K562 (cell line): ENCODE measurements at regions not wholly inside any gene's neighbourhood (a gene's known extent, or its start where the extent isn't known, plus 50 kb on each side); places are given as distances from the start of the nearest gene placed in this dataset.

Experiments used
- EHMT2 ChIP-seq: fragments of 450-650 bp; IDR thresholded peaks from 2 replicates; pipeline ENCODE4 v1.6.1; 2018; ENCODE audit warnings: antibody characterized with exemption
- FOXM1 ChIP-seq, 2 experiments: fragments of 450-650 bp in 1 of 2; sonication (generic) in 1 of 2; formaldehyde crosslinking in 1 of 2; IDR thresholded peaks; 2 replicates each; pipeline versions ENCODE4 v1.6.1 to v1.9.0; 2017 to 2022; ENCODE audit warnings: low read depth in 2 of 2, mild to moderate bottlenecking in 2 of 2, missing genetic modification reagents in 1 of 2, moderate library complexity in 1 of 2
- HOXB6 ChIP-seq: fragments of 250-450 bp; sonication (Bioruptor Pico); IDR thresholded peaks from 2 replicates; pipeline ENCODE4 v1.5.1; 2022; ENCODE audit warnings: mild to moderate bottlenecking, borderline replicate concordance
- JUND ChIP-seq, 2 experiments: IDR thresholded peaks; 2 replicates in 1 of 2; 3 replicates in 1 of 2; pipeline ENCODE4 v1.6.1; 2011; ENCODE audit warnings: borderline replicate concordance in 2 of 2, low read depth in 2 of 2, low read length in 2 of 2, improper control_type of control experiment in 1 of 2, missing biosample characterization in 1 of 2, missing genetic modification characterization in 1 of 2, missing genetic modification reagents in 1 of 2
- PHB ChIP-seq: fragments of 250-450 bp; sonication (Bioruptor Pico); IDR thresholded peaks from 2 replicates; pipeline ENCODE4 v1.5.0; 2021
- PHF21A ChIP-seq: fragments of 450-650 bp; IDR thresholded peaks from 2 replicates; pipeline ENCODE4 v1.6.1; 2017; ENCODE audit warnings: low read depth, borderline replicate concordance
- SMAD2 ChIP-seq: fragments of 150-350 bp; IDR thresholded peaks from 2 replicates; pipeline ENCODE4 v1.6.1; 2014; ENCODE audit warnings: low read depth, mild to moderate bottlenecking, low read length
- SMAD3 ChIP-seq: fragments of 450-650 bp; formaldehyde crosslinking; conservative IDR thresholded peaks from 2 replicates; pipeline ENCODE4 v1.4.0; 2020; ENCODE audit warnings: mild to moderate bottlenecking
- SMC3 ChIP-seq: conservative IDR thresholded peaks from 2 replicates; pipeline ENCODE4 v1.6.1; 2011; ENCODE audit warnings: low read depth, low read length, improper control_type of control experiment; ENCODE audit not compliant: insufficient read depth
- YY1 ChIP-seq, 3 experiments: IDR thresholded peaks; 2 replicates each; pipeline ENCODE4 v1.6.1; 2011; ENCODE audit warnings: low read length in 2 of 3, mild to moderate bottlenecking in 2 of 3, moderate library complexity in 2 of 3, borderline replicate concordance in 1 of 3, control low read depth in 1 of 3, low read depth in 1 of 3; ENCODE audit not compliant: insufficient read depth in 3 of 3, insufficient replicate concordance in 2 of 3, control insufficient read depth in 1 of 3, insufficient read length in 1 of 3; ENCODE audit errors: extremely low read depth in 1 of 3
- ZC3H8 ChIP-seq: fragments of 450-650 bp; IDR thresholded peaks from 2 replicates; pipeline ENCODE4 v1.6.1; 2017
- ZFP30 ChIP-seq: fragments of 250-450 bp; sonication (Bioruptor Pico); IDR thresholded peaks from 2 replicates; pipeline ENCODE4 v1.8.0; 2022; ENCODE audit warnings: moderate library complexity, mild to moderate bottlenecking, inconsistent platforms, borderline replicate concordance
- TF ChIP-seq, protein P1 (sequence below), 3 experiments: IDR thresholded peaks in 2 of 3; conservative IDR thresholded peaks in 1 of 3; 2 replicates each; pipeline ENCODE4 v1.5.1; 2011 to 2012; ENCODE audit warnings: low read length in 3 of 3, mild to moderate bottlenecking in 3 of 3, control low read depth in 2 of 3, improper control_type of control experiment in 1 of 3, inconsistent platforms in 1 of 3, low read depth in 1 of 3, mixed read lengths in 1 of 3, moderate library complexity in 1 of 3; ENCODE audit not compliant: insufficient read depth in 2 of 3
- TF ChIP-seq, protein P2 (sequence below): fragments of 200-800 bp; sonication (Bioruptor generic); IDR thresholded peaks from 2 replicates; pipeline ENCODE4 v1.6.1; 2016; ENCODE audit warnings: missing genetic modification characterization, missing compliant biosample characterization

DNA sequence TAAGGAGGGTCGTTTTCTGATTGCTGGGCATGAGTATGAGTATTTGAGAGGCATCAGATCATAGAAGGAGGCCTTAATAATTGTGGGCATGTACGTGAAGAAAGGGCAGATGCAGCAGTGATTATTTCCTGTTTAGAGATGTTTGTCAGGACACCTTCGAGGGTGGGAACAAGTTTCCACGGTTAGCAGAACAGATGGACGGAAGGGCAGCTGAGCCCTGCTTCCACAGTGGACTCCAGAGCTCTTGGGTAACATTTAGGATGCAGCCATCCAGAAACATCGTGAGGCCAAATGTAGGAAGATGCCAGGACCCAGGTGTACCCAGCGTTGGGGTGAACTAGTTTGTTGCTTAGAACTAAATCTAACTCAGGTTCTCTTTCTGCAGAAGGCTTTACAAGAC, 231.3 kb upstream of the FAT1 start:
- TF ChIP-seq FOXM1 (IDR thresholded peaks at IDR 0.05; ENCODE audit: low read depth): no peak
- TF ChIP-seq FOXM1 (CRISPR knock-in tag; IDR thresholded peaks at IDR 0.05; ENCODE audit: low read depth): no peak
- no peak for TF ChIP-seq SMC3
- TF ChIP-seq PHB (CRISPR knock-in tag): no peak
- TF ChIP-seq SMAD2: no peak
- TF ChIP-seq YY1 (IDR thresholded peaks at IDR 0.05; ENCODE audit: borderline replicate concordance in 1 of 3, control insufficient read depth in 1 of 3, extremely low read depth in 1 of 3, insufficient read depth in 3 of 3, insufficient read length in 1 of 3, insufficient replicate concordance in 2 of 3, low read depth in 1 of 3, low read length in 2 of 3): no peak
- TF ChIP-seq ZC3H8: no peak
- no peak for TF ChIP-seq JUND (IDR thresholded peaks at IDR 0.05; ENCODE audit: borderline replicate concordance, low read depth, low read length)
- TF ChIP-seq JUND (tag; IDR thresholded peaks at IDR 0.05; ENCODE audit: borderline replicate concordance, low read depth, low read length): no peak
- no peak for TF ChIP-seq ZFP30 (CRISPR knock-in tag)
- TF ChIP-seq, protein P1, sequence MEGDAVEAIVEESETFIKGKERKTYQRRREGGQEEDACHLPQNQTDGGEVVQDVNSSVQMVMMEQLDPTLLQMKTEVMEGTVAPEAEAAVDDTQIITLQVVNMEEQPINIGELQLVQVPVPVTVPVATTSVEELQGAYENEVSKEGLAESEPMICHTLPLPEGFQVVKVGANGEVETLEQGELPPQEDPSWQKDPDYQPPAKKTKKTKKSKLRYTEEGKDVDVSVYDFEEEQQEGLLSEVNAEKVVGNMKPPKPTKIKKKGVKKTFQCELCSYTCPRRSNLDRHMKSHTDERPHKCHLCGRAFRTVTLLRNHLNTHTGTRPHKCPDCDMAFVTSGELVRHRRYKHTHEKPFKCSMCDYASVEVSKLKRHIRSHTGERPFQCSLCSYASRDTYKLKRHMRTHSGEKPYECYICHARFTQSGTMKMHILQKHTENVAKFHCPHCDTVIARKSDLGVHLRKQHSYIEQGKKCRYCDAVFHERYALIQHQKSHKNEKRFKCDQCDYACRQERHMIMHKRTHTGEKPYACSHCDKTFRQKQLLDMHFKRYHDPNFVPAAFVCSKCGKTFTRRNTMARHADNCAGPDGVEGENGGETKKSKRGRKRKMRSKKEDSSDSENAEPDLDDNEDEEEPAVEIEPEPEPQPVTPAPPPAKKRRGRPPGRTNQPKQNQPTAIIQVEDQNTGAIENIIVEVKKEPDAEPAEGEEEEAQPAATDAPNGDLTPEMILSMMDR (IDR thresholded peaks at IDR 0.05 in 2 of 3, conservative IDR thresholded peaks at IDR 0.05 in 1 of 3; ENCODE audit: insufficient read depth in 2 of 3, low read depth in 1 of 3, low read length in 3 of 3): no peak
- no peak for TF ChIP-seq EHMT2
- no peak for TF ChIP-seq SMAD3
- TF ChIP-seq HOXB6 (CRISPR knock-in tag): no peak
- TF ChIP-seq, protein P2, sequence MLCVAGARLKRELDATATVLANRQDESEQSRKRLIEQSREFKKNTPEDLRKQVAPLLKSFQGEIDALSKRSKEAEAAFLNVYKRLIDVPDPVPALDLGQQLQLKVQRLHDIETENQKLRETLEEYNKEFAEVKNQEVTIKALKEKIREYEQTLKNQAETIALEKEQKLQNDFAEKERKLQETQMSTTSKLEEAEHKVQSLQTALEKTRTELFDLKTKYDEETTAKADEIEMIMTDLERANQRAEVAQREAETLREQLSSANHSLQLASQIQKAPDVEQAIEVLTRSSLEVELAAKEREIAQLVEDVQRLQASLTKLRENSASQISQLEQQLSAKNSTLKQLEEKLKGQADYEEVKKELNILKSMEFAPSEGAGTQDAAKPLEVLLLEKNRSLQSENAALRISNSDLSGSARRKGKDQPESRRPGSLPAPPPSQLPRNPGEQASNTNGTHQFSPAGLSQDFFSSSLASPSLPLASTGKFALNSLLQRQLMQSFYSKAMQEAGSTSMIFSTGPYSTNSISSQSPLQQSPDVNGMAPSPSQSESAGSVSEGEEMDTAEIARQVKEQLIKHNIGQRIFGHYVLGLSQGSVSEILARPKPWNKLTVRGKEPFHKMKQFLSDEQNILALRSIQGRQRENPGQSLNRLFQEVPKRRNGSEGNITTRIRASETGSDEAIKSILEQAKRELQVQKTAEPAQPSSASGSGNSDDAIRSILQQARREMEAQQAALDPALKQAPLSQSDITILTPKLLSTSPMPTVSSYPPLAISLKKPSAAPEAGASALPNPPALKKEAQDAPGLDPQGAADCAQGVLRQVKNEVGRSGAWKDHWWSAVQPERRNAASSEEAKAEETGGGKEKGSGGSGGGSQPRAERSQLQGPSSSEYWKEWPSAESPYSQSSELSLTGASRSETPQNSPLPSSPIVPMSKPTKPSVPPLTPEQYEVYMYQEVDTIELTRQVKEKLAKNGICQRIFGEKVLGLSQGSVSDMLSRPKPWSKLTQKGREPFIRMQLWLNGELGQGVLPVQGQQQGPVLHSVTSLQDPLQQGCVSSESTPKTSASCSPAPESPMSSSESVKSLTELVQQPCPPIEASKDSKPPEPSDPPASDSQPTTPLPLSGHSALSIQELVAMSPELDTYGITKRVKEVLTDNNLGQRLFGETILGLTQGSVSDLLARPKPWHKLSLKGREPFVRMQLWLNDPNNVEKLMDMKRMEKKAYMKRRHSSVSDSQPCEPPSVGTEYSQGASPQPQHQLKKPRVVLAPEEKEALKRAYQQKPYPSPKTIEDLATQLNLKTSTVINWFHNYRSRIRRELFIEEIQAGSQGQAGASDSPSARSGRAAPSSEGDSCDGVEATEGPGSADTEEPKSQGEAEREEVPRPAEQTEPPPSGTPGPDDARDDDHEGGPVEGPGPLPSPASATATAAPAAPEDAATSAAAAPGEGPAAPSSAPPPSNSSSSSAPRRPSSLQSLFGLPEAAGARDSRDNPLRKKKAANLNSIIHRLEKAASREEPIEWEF (CRISPR knock-in tag): no peak
- TF ChIP-seq PHF21A: no peak
